ENCODE measurements at regions not wholly inside any gene's neighbourhood (a gene's known extent, or its start where the extent isn't known, plus 50 kb on each side); places are given as distances from the start of the nearest gene placed in this dataset.
"Not testable (repeated sequence)": the region's sequence is repeated elsewhere in the genome, so short reads cannot be mapped to it uniquely, and the experiment has no call there.

DNA sequence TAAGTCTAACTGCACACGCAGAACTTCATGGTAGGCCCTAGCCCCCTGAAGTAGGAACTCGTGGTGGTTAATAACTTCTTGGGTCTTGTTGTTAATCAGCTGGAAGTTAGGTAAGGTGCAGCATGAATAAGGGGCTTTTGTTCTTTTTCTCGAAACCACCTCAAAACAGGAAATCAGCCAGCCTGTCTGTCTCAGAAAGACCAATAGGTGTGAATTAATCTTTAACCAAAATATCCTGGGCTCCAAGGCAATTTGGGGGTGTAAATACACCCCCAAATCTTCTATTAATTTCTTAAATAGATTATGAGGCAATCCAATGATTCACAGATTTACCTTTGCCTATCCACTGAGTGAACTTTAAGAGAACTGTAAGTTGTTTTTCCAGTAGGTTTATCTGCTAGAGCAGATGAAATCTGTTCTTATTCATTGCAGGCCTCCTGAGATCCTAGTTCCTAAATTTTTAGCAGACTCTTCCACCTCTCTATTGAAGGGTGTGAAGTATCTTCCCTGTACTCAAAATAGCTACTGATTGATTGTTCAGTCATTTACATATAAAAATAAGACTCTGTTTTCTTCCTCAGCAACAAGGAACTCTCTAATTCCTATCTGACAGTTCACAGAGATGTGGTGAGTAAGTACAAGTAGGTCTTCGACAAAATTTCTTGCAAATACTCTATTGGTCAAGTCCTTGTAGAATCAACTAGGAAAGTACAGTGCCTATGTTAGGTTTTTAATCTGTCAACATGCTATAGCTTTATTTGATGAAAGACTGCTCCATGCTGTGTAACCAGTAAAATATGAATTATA, 427.1 kb upstream of the NOX3 start:
- DNase-seq = no peak

DNA sequence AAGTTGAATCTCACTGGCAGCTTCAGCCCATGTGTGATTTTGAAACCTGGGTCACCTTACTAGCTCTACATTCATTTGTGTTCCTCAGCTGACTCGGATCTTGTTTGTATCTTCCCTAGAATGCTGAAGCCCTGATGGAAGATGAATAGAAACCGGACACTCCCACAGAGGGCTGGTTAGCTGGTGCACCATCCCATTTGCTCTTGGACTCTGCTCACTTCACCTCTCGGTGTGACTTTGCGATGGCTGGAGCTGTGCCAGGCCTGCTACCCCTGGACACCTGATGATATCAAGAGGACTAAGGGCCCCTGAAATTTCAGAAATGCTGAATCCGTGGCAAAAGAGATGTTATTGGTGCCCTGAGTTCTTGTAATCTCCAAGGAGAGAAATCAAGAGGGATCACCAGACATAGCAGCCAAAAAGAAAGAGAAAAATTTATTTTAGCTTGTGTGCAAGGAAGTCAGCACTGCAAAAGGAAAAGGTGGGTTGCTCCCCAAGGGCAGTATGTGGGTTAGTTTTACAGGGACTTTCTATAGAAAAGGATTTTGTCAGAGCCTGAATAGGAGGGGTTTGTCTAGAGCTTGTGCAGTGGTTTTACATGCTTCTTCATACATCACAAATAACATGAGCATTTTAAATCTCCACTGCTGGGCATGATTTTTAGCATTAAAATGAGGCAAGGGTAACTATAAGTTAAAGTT, 426.3 kb upstream of the NOX3 start:
- no peak for DNase-seq

DNA sequence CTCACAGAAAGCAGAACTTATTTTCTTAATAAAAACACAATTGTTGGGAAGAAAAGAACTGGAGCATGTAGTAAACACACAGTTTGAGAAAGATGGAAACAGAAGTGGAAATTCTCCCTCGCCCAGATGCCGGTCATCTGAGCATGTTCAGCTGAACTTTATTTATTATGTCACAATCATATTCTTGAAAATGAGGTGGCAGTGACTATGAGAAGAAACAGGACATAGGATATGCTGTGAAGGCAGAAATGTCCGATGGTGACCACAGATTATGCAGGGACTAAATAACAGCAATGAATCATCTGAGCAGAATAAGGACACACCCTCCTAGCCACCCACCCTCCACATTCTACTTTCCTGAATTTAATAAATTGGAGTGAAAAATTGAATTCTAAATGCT, 425.3 kb upstream of the NOX3 start:
- DNase-seq = no peak

DNA sequence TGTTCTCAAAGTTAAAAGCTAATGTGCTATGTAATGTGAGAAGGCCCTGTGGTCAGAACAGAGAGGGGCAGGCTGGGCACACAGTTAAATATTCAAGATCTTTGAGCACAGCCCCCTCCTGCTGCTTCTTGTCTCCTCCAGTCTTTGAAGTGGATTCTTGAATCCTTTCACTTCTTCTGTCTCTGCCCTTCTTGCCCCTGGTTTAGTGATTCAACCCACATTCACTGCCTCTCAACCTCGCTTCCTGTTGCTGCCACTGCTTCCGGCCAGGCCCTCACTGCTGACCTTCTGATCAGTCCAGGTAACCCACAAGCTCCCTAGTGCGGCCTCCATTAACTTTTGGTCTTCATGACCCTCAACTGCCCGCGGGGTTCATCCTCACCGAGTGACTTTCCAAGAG, 417.3 kb upstream of the NOX3 start:
- DNase-seq = no peak

DNA sequence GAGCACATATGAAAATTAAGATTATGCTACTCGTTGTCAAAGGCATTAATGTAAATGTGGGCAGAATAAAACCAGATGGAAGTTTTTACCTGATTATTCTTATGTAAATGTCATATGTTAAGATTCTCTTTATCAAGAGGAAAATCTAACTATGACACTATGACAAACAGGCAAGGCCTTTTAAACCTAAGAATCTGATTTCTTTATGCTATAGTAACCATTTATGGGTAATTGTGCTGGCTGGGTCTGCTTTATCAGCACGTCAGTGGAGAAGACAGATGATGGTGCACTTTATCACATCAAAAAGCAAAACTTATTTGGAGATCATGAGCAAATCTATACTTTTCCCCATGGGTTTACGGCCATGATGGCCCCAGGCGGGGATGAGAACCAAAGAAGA, 412.0 kb upstream of the NOX3 start:
- DNase-seq = no peak

DNA sequence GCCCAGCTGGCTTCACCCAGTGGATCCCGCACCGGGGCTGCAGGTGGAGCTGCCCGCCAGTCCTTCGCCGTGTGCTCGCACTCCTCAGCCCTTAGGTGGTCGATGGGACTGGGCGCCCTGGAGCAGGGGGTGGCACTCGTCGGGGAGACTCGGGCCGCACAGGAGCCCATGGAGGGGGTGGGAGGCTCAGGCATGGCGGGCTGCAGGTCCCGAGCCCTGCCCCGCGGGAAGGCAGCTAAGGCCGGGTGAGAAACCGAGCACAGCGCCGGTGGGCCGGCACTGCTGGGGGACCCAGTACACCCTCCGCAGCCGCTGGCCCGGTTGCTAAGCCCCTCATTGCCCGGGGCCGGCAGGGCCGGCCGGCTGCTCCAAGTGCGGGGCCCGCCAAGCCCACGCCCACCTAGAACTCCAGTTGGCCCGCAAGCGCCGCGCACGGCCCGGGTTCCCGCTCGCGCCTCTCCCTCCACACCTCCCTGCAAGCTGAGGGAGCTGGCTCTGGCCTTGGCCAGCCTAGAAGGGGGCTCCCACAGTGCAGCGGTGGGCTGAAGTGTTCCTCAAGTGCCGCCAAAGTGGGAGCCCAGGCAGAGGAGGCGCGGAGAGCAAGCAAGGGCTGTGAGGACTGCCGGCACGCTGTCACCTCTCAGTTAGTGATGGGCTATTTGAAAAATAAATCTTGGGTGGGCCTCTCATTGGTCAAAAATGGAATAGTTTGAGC, 411.2 kb upstream of the NOX3 start:
- DNase-seq = not testable (repeated sequence)

DNA sequence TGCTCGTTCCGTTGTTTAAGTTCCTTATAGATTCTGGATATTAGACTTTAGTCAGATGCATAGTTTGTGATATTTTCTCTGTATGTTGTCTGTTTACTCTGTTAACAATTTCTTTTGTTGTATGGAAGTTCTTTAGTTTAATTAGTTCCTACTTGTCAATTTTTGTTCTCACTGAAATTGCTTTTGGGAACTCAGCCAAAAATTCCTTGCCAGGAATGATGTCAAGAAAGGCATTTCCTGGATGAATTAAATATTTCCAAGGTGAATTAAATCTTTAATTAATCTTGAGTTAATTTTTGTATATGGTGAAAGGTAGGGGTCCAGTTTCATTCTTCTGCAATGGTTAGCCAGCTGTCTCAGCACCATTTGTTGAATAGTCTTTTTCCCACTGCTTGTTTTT, 406.2 kb upstream of the NOX3 start:
- no peak for DNase-seq

DNA sequence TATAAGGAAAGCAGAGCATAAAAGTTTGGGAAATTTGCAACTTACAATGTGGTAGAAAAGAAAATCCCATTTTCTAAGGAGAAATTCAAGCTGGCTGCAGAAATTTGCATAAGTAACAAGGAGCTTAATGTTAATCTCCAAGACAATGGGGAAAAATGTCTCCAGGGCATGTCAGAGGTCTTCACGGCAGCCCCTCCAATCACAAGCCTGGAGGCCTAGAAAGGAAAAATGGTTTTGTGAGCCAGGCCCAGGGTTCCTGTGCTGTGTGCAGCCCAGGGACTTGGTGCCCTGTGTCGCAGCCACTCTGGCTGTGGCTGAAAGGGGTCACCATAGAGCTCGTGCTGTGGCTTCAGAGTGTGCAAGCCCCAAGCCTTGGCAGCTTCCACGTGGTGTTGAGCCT, 403.3 kb upstream of the NOX3 start:
- DNase-seq = not testable (repeated sequence)

DNA sequence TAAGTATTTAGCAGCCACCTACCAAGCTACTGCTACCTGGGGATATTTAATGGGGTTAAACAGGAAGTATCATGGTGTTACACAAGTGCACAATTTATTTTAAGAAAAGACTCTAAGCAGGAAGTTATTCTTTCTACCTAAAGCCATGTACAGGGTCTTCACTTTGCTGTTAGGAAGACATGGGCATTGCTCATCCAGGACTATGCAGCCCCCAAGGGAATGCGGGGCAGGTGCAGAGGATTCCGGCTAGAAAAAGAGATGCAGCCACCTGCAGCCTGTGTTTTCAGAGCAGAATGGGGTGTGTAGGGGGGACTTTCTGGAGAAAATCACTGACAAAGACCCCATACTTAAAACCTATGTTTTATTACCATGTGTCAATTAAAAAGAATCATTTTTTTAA, 399.1 kb upstream of the NOX3 start:
- DNase-seq = no peak

DNA sequence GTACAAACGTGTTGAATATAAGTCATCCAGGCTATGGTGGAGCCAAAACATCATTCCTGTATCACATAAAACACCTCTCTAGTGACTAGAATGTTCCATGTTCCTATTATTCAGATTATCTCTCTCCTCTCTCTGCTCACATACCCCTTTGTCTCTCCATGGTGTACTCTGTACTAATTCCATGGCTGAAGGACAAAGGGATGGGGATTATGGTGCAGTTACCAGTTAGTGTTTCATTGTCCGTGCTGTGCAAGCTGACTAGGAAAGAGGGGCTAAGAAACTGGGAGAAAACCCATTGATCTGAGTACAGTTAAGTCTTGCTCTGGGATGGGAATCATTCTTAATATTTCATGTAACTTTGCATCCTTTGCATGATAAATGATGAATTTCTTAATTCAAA, 397.4 kb upstream of the NOX3 start:
- no peak for DNase-seq

DNA sequence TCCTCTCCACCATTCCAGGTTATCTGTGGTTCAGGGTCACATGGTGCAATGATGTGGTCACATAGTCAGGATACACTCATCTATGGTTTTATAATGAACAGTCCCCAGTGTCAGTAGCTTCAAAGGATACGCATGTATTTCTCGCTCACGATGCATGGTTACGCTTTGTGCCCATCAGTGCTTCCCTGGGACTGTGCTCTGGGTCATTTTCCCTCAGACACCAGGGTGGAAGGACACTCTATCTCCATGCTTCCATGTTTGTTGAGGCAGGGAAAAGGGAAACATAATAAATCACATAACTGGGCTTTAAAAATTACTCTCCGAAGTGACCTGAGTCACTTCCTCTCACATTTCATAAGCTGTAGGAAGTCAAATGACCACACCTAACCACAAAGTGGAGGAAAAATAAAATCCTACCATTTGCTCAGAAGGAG, 394.8 kb upstream of the NOX3 start:
- no peak for DNase-seq

DNA sequence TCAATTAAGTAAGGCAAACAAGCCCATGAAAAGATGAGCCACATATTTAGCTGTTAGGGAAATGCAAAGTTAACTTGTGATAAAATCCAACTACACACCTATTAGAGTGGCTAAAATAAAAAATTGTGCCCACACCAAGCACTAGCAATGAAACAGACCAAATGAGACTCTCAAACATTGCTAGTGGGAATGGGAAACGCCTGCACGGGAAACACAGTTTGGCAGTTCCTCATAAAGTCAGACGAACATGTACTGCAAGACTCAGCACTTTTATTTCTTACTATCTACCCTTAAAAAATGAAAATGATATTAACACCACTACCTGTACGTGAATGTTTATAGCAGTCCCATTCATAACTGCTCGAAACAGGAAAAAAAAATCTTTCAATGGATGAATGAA, 392.1 kb upstream of the NOX3 start:
- no peak for DNase-seq

DNA sequence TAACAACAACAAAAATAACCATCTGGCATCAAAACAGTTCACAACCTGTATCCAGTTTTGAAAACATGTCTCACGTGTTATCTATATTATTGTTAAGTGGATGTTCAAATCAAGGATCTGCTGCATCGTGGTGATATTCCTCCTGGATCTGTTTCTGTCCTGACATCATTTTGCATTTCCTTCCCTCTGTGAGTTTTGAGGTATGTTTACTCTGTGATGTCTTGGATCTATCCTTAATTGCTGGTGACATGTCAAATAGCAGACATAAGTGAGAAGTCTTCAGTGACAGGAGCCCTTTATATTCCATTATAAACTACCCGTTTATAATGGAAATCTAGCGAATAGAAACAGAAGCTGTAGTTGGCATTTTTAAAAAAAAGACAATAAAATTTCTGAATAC, 381.8 kb upstream of the NOX3 start:
- no peak for DNase-seq

DNA sequence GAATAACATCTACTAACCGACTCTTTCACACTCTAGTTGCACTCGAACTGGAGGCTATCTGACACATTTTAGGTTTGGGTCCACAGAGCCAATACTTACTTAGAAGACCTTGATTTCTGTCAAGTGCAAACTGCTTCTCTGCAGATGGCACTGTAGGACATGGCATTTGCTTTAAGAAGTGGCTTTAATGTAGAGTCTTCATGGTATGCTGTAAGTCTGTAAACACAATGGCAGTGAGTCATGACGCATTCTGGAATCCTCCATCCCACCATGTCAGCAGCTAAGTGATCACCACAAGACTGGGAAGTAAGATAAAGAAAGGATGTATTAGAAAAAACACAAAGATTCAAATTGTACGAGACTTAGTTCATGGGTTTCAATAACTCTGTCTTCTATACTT, 377.0 kb upstream of the NOX3 start:
- DNase-seq = no peak

DNA sequence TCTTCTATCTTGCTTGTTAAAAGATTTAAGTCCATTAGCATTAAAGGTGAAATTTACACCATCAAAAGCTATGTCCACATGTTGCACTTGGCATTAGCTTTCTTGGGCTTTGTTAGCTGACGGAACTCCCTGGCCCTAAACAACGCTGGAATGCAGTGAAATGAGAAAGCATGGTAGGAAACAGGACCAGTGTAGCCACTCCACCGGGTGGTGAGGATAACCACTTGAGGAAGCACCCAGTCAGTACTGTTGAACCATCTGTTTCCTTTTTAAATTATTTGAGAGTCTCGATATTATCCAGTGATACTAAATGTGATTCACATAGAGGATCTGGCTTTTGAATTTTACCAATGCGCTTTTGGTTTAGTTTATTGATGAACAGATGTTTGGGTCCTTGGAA, 374.9 kb upstream of the NOX3 start:
- no peak for DNase-seq

DNA sequence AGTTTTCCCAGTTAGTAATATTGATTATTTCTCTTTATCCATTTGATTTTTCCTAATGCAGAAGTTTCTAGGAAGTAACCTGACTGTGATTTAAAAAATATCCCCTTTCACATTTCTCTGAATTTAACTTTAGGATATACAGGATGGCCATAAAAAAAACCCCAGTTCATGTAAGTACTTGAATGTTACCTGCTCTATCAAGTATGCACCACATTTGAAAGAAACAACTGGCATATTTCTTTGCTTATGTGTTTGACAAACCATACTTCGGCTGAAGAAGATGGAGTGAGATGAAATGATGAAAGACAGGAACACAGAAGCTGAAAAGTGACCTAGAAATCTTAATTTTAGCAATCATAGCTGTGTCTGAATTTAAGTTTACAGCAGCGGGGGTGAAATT, 374.0 kb upstream of the NOX3 start:
- no peak for DNase-seq

DNA sequence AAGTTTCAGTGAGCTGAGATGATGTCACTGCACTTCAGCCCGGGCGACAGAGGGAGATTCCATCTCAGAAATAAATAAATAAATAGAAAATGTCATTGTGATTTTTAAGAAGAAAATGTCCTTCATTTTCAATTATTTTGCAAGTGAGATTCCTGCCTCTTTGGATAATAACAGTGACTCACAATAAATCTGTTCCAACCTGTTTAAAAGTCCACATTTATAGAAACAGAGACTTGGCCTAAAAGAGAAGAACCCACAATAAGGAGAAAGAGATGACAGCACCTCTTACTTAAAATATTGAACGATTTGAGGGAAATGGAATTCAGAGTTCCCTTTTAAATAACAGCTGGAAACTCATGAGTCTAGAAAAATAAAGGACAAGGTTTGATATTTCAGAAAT, 373.4 kb upstream of the NOX3 start:
- no peak for DNase-seq

DNA sequence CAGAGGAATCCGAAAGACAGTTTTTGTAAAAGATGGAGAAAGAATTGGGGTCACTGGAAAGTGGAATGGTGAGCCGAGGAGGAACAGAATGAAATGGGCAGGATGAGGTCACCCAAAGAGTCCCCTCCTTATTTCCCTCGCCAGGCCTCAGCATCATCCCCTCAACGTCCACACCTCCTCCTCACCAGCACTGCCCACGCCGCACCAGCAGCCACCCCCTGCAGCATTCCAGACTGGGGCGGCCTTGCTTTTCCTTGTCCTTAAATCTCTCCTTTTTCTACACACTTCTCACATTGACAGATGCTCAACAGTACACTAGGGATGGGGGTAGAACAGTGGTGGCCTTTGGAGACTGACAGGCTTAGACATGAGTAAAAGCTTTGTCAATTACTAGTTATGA, 363.1 kb upstream of the NOX3 start:
- no peak for DNase-seq

DNA sequence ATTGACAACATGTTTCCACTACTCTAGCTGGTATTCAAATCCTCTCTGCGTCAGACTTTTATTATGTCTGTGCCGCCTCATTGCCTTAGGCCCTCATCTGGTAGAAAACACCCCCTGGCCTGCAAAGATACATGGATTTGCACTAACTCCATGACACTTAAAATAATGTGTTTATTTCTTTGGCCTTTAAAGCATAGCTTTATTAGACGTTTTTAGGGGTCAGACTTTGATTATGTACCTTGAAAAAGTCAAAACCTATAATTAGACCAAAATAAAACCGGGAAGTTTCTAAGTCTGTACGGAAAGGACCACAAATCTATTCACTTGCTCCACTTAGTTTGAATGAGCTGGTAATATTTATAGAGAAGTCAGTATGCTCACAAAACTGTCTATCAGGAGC, 357.9 kb upstream of the NOX3 start:
- no peak for DNase-seq

DNA sequence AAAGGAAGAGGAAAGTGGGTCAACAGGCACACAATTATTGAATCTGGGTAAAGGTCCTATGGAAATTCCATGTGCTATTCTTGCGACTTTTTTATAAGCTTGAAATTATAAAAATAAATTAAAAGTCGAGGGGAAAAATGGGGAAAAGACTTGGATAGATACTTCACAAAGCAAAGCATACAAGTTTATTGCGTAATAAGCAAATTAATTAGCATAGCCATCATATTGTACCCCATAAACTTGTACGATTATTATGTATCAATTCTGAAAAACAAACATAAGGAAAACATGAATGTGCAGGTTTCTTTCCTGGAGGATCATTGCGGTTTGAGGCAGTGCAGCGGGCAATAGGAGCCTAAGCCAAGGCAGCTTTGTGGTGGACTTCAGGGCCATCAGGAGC, 351.6 kb upstream of the NOX3 start:
- no peak for DNase-seq

DNA sequence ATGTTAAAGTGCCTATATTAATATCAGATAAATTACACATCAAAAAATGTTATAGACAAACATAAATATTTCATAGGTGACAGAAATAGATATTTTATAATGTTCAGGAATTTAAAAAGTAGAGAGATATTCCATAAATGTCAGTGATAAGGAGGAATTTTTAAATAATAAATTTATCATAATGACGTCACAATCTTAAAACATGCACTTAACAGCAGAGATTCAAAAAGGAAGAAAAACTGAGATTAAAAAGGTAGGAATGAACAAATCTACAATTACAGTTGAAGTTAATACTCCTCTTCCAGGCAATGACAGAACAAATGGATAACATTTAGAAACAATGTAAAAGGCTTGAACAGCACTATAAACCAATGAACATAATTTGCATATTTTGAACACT, 345.4 kb upstream of the NOX3 start:
- no peak for DNase-seq

DNA sequence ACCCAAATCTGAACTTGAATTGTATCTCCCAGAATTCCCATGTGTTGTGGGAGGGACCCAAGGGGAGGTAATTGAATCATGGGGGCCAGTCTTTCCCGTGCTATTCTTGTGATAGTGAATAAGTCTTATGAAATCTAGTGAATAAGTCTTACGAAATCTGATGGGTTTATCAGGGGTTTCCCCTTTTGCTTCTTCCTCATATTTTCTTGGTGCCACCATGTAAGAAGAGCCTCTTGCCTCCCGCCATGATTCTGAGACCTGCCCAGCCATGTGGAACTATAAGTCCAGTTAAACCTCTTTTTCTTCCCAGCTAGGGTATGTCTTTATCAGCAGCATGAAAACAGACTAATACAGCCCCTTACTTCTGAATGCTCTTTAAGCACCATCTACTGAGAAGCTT, 343.2 kb upstream of the NOX3 start:
- not testable (repeated sequence) for DNase-seq

DNA sequence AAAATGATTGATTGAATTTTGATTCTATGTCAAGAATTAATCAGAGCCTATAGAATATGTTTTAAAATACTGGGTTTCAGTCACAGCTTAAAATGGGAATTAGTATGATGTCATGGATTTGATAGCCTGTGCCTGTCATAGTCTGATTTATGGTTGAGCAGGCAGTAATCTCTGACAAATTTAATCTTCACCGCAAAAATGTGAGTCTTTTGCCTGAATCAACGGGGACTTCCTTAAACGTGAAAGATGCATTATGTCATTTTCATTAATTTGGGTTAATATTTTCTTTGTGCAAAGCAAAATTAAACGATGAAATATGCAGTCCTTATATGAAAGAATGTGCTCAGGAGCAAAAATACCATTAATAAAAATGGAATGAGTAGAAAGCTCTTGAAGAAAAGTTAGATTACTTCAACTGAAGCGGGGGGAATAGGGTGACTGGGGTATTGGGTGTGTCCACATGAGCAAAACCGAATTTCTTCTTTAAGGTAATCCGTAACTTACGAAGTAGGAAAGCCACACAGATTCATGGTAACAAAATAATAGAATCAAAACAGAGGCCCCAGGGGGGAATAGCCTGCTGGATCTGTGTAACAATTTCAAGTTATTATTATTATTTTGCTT, 339.6 kb upstream of the NOX3 start:
- DNase-seq = no peak

DNA sequence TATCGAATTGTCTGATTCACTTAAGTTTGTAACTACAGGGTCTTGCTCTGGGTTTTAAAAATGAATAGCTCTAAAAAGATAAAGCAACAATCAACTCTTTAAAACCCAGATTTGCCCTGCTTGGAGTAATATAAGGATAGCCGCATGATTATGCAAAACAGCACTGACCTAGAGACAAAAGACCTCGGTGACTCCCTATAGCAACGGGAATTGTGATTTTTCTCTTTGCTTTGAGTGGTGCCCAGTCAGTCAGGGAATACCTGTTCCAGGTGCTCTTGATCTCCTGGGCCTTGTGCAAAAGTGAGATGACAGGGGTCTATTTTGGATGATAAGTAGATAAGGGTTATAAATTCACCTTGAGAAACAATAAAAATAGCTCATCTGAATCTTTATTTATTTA, 336.3 kb upstream of the NOX3 start:
- no peak for DNase-seq

Measured in NCI-H2029 (cell line).